ENCODE measurements at regions not wholly inside any gene's neighbourhood (a gene's known extent, or its start where the extent isn't known, plus 50 kb on each side); places are given as distances from the start of the nearest gene placed in this dataset.

- TF ChIP-seq CTCF (IDR thresholded peaks at IDR 0.05): no peak
These were observed 334.3 kb downstream of the DYSF start for GRCh38 chr2:71787476-71788185.

GRCh38 chr2:71787108-71787415 is 333.7 kb downstream of the DYSF start:
- no peak for TF ChIP-seq CTCF (IDR thresholded peaks at IDR 0.05)

GRCh38 chr2:71786291-71787107 is 333.1 kb downstream of the DYSF start:
- no peak for TF ChIP-seq CTCF (IDR thresholded peaks at IDR 0.05)

- TF ChIP-seq CTCF (IDR thresholded peaks at IDR 0.05): no peak
These were observed 332.2 kb downstream of the DYSF start for GRCh38 chr2:71785516-71785981.

- no peak for TF ChIP-seq CTCF (IDR thresholded peaks at IDR 0.05)
These were observed 331.6 kb downstream of the DYSF start for GRCh38 chr2:71784734-71785511.

GRCh38 chr2:71783815-71784214 is 330.5 kb downstream of the DYSF start:
- no peak for TF ChIP-seq CTCF (IDR thresholded peaks at IDR 0.05)

GRCh38 chr2:71783215-71783614 is 329.9 kb downstream of the DYSF start:
- TF ChIP-seq CTCF (IDR thresholded peaks at IDR 0.05): no peak
